ENCODE measurements at regions not wholly inside any gene's neighbourhood (a gene's known extent, or its start where the extent isn't known, plus 50 kb on each side); places are given as distances from the start of the nearest gene placed in this dataset.

DNA sequence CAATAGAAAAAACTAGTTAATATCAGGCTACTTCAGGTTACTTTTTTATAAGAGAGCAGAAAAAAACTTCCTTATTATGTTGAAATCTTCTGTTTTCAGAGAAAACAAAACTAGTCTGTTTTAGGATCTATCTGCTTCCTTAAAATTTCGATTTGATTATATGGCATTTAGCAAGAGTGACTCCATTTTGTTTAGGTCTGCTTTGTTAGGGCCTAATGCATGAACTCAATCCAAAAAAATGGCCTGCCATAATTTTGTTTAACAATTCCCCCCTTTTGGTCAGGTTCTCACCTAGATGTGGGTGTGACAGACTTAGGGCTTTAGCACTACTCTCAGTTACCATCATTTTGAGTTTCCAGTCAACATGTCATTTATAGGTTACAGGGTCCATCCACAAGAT is 89.8 kb upstream of the GNG12 start:
- ChIA-PET CTCF (no interaction called here), POLR2A (no interaction called here)
- no peak overlapping the region for H3K4me3 Mint-ChIP-seq
- no peaks in the 10 kb centered on the region for H3K27me3 Mint-ChIP-seq (ENCODE audit: low read depth)
- ATAC-seq (no peak), DNase-seq (ENCODE audit: low spot score) (no peak)
- H3K27ac Mint-ChIP-seq: no peak overlapping the region
- no peak for TF ChIP-seq IRF2 (CRISPR knock-in tag; IDR thresholded peaks at IDR 0.05; ENCODE audit: borderline replicate concordance, low read depth)
- TF ChIP-seq, protein P1, sequence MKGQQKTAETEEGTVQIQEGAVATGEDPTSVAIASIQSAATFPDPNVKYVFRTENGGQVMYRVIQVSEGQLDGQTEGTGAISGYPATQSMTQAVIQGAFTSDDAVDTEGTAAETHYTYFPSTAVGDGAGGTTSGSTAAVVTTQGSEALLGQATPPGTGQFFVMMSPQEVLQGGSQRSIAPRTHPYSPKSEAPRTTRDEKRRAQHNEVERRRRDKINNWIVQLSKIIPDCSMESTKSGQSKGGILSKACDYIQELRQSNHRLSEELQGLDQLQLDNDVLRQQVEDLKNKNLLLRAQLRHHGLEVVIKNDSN (CRISPR knock-in tag; IDR thresholded peaks at IDR 0.05): no peak
- TF ChIP-seq, protein P2, sequence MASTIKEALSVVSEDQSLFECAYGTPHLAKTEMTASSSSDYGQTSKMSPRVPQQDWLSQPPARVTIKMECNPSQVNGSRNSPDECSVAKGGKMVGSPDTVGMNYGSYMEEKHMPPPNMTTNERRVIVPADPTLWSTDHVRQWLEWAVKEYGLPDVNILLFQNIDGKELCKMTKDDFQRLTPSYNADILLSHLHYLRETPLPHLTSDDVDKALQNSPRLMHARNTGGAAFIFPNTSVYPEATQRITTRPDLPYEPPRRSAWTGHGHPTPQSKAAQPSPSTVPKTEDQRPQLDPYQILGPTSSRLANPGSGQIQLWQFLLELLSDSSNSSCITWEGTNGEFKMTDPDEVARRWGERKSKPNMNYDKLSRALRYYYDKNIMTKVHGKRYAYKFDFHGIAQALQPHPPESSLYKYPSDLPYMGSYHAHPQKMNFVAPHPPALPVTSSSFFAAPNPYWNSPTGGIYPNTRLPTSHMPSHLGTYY (CRISPR knock-in tag; IDR thresholded peaks at IDR 0.05): no peak
- H3K4me1 Mint-ChIP-seq: no peaks in the 10 kb centered on the region; the same call in 1 of the 2 replicates
- H3K9me3 Mint-ChIP-seq: no peaks in the 10 kb centered on the region
- H3K36me3 Mint-ChIP-seq: no peaks in the 10 kb centered on the region

DNA sequence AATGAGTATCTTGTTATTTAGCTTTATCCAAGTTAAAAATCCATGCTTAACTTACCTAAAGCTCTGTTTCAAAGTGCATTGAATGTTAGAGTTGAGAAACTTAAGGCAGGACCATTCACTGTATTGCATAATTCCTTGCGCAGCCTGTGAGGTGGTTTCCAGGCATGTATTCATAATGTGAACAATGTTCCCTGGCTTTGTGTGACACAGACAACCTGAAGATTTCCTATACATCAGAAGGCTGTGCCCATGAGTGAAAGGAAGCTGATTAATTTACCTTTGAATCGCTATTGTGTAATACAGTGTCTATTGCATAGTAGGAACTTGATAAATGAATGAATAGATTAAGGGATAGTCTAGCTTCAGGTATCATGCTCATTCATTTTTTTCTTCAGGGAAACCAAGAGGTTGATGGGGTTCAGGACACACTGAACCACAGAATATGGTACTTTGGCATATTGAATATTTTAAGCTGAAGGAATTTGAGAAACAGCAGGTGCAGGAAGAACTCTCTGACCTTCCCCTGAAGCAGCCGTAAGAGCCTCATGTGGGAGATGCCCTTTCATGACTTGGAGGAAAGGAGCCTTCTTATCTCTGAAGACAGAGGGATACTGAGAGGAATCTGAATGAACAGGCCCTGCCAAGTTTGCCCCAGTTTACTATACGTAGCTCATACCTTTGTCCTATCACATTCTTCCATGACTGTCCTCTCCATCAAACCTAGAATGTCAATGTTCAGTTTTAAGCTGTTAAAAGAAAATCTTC is 88.6 kb upstream of the GNG12 start:
- Mint-ChIP-seq H3K36me3 (no peaks in the 10 kb centered on the region), H3K4me1 (no peaks in the 10 kb centered on the region; the same call in 1 of the 2 replicates), H3K9me3 (no peaks in the 10 kb centered on the region), H3K4me3 (no peak overlapping the region), H3K27me3 (ENCODE audit: low read depth) (no peaks in the 10 kb centered on the region), H3K27ac (no peak overlapping the region)
- TF ChIP-seq, protein P3, sequence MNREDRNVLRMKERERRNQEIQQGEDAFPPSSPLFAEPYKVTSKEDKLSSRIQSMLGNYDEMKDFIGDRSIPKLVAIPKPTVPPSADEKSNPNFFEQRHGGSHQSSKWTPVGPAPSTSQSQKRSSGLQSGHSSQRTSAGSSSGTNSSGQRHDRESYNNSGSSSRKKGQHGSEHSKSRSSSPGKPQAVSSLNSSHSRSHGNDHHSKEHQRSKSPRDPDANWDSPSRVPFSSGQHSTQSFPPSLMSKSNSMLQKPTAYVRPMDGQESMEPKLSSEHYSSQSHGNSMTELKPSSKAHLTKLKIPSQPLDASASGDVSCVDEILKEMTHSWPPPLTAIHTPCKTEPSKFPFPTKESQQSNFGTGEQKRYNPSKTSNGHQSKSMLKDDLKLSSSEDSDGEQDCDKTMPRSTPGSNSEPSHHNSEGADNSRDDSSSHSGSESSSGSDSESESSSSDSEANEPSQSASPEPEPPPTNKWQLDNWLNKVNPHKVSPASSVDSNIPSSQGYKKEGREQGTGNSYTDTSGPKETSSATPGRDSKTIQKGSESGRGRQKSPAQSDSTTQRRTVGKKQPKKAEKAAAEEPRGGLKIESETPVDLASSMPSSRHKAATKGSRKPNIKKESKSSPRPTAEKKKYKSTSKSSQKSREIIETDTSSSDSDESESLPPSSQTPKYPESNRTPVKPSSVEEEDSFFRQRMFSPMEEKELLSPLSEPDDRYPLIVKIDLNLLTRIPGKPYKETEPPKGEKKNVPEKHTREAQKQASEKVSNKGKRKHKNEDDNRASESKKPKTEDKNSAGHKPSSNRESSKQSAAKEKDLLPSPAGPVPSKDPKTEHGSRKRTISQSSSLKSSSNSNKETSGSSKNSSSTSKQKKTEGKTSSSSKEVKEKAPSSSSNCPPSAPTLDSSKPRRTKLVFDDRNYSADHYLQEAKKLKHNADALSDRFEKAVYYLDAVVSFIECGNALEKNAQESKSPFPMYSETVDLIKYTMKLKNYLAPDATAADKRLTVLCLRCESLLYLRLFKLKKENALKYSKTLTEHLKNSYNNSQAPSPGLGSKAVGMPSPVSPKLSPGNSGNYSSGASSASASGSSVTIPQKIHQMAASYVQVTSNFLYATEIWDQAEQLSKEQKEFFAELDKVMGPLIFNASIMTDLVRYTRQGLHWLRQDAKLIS (CRISPR knock-in tag; IDR thresholded peaks at IDR 0.05; ENCODE audit: borderline replicate concordance): no peak
- TF ChIP-seq KAT7 (CRISPR knock-in tag; IDR thresholded peaks at IDR 0.05; ENCODE audit: borderline replicate concordance) (no peak), JAZF1 (CRISPR knock-in tag; IDR thresholded peaks at IDR 0.05) (no peak), ZNF396 (CRISPR knock-in tag; IDR thresholded peaks at IDR 0.05; ENCODE audit: borderline replicate concordance) (no peak)
- TF ChIP-seq, protein P4, sequence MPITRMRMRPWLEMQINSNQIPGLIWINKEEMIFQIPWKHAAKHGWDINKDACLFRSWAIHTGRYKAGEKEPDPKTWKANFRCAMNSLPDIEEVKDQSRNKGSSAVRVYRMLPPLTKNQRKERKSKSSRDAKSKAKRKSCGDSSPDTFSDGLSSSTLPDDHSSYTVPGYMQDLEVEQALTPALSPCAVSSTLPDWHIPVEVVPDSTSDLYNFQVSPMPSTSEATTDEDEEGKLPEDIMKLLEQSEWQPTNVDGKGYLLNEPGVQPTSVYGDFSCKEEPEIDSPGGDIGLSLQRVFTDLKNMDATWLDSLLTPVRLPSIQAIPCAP (CRISPR knock-in tag; IDR thresholded peaks at IDR 0.05): no peak
- no peak for DNase-seq (ENCODE audit: low spot score)
- no peak for ATAC-seq
- POLR2A ChIA-PET: no interaction called here
- CTCF ChIA-PET: no interaction called here

DNA sequence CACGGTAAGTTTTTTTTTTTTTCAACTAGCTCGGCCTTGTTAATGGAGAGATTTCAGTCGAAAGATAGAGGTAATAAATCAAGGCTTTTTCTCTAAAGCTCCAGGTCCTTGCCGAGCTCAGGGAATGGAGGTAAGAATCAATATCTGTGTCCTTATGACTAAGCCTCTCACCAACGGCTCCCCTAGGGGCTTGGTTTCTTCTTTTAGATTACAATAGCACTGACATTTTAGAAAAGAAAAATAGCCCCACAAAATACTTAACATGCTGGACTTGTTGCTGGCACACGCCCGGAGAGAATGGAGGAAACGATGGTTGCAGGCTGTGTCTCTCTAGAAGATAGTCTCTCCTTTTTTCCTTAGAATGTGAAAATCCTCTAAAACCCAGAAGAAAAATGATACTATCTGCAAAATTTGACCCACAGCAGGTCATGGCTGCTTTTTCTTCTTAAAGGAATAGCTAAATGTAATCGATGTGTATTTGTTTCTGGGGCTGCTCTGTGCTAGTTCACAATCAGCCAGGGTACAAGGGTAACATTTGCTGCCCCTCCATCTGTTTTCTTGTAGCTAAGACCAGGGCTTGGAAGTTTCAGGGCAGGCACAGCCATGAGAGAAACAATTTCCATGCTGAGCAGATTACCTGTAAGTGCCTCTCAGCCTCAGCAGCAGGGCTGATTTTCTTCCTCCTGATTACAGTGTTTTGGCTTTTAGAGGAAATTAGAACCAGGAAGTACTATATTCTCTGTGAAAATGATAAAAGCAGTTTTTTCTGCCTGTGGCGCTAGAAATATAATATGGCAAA is 86.2 kb upstream of the GNG12 start:
- DNase-seq (ENCODE audit: low spot score): no peak
- ChIA-PET POLR2A (no interaction called here), CTCF (interaction anchor here (1.0 to 2.0 kb wide), 2 partner anchors 65 to 153 kb away, joined by 3 to 8 read pairs; no protein-coding TSS in a partner anchor)
- Mint-ChIP-seq H3K36me3 (no peaks in the 10 kb centered on the region), H3K27ac (no peak overlapping the region), H3K4me3 (no peak overlapping the region), H3K4me1 (no peaks in the 10 kb centered on the region; the same call in 1 of the 2 replicates), H3K27me3 (ENCODE audit: low read depth) (no peaks in the 10 kb centered on the region; the same call in 1 of the 2 replicates), H3K9me3 (no peaks in the 10 kb centered on the region; the same call in 1 of the 2 replicates)
- ATAC-seq: no peak; the same call in 1 of the 2 replicates
- TF ChIP-seq IRF2 (CRISPR knock-in tag; IDR thresholded peaks at IDR 0.05; ENCODE audit: borderline replicate concordance, low read depth): no peak
- no peak for TF ChIP-seq RORB (CRISPR knock-in tag; IDR thresholded peaks at IDR 0.05)
- TF ChIP-seq, protein P5, sequence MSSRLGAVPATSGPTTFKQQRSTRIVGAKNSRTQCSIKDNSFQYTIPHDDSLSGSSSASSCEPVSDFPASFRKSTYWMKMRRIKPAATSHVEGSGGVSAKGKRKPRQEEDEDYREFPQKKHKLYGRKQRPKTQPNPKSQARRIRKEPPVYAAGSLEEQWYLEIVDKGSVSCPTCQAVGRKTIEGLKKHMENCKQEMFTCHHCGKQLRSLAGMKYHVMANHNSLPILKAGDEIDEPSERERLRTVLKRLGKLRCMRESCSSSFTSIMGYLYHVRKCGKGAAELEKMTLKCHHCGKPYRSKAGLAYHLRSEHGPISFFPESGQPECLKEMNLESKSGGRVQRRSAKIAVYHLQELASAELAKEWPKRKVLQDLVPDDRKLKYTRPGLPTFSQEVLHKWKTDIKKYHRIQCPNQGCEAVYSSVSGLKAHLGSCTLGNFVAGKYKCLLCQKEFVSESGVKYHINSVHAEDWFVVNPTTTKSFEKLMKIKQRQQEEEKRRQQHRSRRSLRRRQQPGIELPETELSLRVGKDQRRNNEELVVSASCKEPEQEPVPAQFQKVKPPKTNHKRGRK (CRISPR knock-in tag; IDR thresholded peaks at IDR 0.05; ENCODE audit: borderline replicate concordance): no peak
- TF ChIP-seq EMX1 (CRISPR knock-in tag; IDR thresholded peaks at IDR 0.05): no peak
- no peak for TF ChIP-seq NFYB (CRISPR knock-in tag; conservative IDR thresholded peaks at IDR 0.05; ENCODE audit: low read depth)
- TF ChIP-seq, protein P6, sequence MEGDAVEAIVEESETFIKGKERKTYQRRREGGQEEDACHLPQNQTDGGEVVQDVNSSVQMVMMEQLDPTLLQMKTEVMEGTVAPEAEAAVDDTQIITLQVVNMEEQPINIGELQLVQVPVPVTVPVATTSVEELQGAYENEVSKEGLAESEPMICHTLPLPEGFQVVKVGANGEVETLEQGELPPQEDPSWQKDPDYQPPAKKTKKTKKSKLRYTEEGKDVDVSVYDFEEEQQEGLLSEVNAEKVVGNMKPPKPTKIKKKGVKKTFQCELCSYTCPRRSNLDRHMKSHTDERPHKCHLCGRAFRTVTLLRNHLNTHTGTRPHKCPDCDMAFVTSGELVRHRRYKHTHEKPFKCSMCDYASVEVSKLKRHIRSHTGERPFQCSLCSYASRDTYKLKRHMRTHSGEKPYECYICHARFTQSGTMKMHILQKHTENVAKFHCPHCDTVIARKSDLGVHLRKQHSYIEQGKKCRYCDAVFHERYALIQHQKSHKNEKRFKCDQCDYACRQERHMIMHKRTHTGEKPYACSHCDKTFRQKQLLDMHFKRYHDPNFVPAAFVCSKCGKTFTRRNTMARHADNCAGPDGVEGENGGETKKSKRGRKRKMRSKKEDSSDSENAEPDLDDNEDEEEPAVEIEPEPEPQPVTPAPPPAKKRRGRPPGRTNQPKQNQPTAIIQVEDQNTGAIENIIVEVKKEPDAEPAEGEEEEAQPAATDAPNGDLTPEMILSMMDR (IDR thresholded peaks at IDR 0.05): no peak
- TF ChIP-seq ZBTB21 (CRISPR knock-in tag; IDR thresholded peaks at IDR 0.05; ENCODE audit: borderline replicate concordance): no peak
- no peak for TF ChIP-seq ATF1 (CRISPR knock-in tag; IDR thresholded peaks at IDR 0.05)
- TF ChIP-seq NFATC4 (CRISPR knock-in tag; IDR thresholded peaks at IDR 0.05): no peak
- TF ChIP-seq, protein P7, sequence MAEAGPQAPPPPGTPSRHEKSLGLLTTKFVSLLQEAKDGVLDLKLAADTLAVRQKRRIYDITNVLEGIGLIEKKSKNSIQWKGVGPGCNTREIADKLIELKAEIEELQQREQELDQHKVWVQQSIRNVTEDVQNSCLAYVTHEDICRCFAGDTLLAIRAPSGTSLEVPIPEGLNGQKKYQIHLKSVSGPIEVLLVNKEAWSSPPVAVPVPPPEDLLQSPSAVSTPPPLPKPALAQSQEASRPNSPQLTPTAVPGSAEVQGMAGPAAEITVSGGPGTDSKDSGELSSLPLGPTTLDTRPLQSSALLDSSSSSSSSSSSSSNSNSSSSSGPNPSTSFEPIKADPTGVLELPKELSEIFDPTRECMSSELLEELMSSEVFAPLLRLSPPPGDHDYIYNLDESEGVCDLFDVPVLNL (CRISPR knock-in tag; IDR thresholded peaks at IDR 0.05; ENCODE audit: borderline replicate concordance, low read depth): no peak
- no peak for TF ChIP-seq JAZF1 (CRISPR knock-in tag; IDR thresholded peaks at IDR 0.05)

Measured in WTC11 (cell line).